ENCODE measurements at regions not wholly inside any gene's neighbourhood (a gene's known extent, or its start where the extent isn't known, plus 50 kb on each side); places are given as distances from the start of the nearest gene placed in this dataset.
A peak's percentile ranks its signal among the peaks of the same experiment; 100 is the strongest.

DNA sequence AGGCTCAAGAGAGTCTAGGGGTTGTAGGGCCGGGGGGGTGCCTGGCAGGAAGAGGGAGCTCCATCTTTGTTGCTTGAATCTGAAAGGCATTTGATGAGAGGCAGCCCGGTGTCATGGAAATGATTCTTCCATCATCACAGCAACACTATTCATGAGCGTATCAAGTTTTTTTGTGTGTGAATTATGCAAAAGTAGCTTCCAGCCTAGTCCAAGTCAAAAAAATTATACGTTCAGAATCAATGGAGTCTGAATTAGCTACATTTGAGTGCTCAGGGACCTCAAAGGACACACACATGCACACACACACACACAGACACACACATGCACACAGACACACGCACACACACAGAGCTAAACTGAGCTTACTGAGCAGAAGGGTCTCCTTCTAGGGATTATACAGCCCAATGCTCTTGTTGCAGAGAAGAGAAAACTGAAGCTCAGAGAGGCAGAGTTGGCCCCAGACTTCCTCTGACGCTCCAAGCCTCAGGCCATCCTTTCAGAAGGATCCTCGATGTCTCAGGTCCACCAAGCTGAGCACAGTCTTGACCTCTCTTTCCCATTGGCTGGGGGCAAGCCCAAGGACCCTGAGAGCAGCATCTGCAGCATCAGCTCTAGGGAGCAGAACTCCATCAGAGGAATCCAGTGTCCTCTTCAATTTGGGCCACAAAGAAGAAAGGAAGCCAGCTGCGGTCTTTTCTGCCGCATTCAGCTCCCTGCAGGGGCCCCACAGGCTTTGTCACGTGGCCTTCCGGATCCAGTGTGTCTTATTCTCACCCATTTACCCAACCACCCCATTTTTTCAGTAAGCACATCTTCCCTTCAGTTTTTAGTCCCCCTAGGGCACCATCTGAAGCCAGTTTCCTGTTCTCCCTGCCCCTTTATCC is 228.0 kb downstream of the UACA start:
- Mint-ChIP-seq H3K4me1 (ENCODE audit: unreplicated experiment) (peaks cover 36% of the 10 kb centered on the region), H3K27ac (no peak overlapping the region), H3K36me3 (no peaks in the 10 kb centered on the region), H3K4me3 (no peak overlapping the region), H3K9me3 (no peaks in the 10 kb centered on the region), H3K27me3 (peaks cover 38% of the 10 kb centered on the region)
- no peak for TF ChIP-seq CTCF (conservative IDR thresholded peaks at IDR 0.05)
- DNase-seq (ENCODE audit: extremely low spot score, unreplicated experiment): peak; percentile 42

- TF ChIP-seq CTCF (conservative IDR thresholded peaks at IDR 0.05): no peak
- no peaks in the 10 kb centered on the region for H3K9me3 Mint-ChIP-seq
- H3K4me1 Mint-ChIP-seq (ENCODE audit: unreplicated experiment): peaks cover 34% of the 10 kb centered on the region
- no peaks in the 10 kb centered on the region for H3K36me3 Mint-ChIP-seq
- peak; percentile 2 for DNase-seq (ENCODE audit: extremely low spot score, unreplicated experiment)
- H3K27ac Mint-ChIP-seq: no peak overlapping the region
- peaks cover 35% of the 10 kb centered on the region for H3K27me3 Mint-ChIP-seq
- H3K4me3 Mint-ChIP-seq: no peak overlapping the region
These were observed 229.2 kb downstream of the UACA start for GRCh38 chr15:70533931-70534742.

DNA sequence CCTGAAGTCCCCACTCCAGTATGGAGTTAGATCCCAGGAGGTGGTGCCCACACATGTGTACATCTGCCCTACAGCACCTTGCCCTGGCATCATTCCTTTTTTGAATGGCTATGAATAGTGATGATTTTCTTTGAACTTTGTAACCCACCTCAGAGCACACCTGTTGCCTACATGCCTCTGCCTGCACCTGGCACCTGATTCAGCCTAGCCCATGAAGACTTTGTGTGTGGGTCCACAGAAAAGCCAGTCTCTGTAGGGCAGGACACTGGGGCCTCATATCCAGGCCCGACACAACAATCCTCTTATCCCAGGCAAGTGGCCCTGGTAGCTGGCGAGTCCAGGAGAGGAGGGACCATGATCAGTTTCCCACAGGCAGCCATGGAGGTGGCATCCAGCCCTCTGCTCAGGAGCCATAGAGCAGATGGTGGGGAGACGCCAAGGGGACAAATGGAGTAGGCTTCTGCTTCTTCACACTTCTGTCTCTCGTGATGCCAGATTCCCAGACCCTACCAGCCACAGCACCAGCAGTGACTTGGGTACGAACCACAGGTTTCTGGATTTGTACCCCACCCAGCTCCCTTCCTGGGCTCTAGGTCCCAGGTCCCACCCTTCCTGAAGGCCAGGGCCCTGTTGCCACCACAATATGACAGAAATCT is 230.7 kb downstream of the UACA start:
- peak; percentile 47 for DNase-seq (ENCODE audit: extremely low spot score, unreplicated experiment)
- Mint-ChIP-seq H3K27ac (no peak overlapping the region), H3K4me1 (ENCODE audit: unreplicated experiment) (peaks cover 41% of the 10 kb centered on the region), H3K36me3 (no peaks in the 10 kb centered on the region), H3K27me3 (peaks cover 29% of the 10 kb centered on the region), H3K9me3 (peaks cover 4% of the 10 kb centered on the region), H3K4me3 (no peak overlapping the region)
- no peak for TF ChIP-seq CTCF (conservative IDR thresholded peaks at IDR 0.05)

DNA sequence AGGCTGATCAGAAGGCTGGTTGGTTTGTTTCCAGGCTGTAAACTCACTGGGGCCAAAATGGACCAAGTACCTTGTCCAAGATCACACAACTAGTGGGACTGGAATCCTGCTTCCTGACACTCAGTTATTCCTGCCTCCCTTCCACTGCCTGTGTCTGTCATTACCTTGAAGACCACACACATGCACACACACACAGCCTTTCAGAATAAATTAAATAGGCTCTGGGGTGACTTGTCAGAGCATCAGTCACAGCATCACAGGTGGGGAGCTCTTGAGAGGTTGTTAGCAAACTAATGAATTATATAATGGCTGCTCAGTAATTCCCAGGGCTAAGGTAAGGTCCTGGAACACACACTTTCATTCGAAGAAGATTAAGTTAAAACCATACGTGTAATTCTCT is 231.8 kb downstream of the UACA start:
- Mint-ChIP-seq H3K9me3 (peaks cover 4% of the 10 kb centered on the region), H3K27ac (no peak overlapping the region), H3K36me3 (no peaks in the 10 kb centered on the region), H3K4me3 (no peak overlapping the region), H3K4me1 (ENCODE audit: unreplicated experiment) (peaks cover 48% of the 10 kb centered on the region), H3K27me3 (peaks cover 25% of the 10 kb centered on the region)
- DNase-seq (ENCODE audit: extremely low spot score, unreplicated experiment): peak; percentile 2
- no peak for TF ChIP-seq CTCF (conservative IDR thresholded peaks at IDR 0.05)

DNA sequence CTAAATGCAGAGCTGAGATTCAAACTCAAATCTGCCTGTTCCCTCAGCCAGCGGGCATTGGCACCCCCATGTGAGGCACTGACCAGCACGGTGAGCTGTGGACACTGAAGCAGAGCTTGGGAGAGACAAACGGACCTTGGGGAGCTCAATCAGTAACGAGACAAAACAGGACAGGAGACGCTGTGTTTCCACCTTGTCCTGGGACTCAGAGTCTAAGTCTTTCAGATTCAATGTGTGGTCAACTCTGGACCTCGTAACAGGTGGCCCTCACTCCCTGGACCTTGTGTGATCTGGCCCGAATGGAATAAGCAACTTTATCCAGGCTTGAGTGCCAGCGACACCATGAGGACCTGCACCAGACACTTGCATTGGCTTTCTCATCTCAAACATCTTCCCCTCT is 232.5 kb downstream of the UACA start:
- no peaks in the 10 kb centered on the region for H3K36me3 Mint-ChIP-seq
- H3K27ac Mint-ChIP-seq: no peak overlapping the region
- peak; percentile 49 for DNase-seq (ENCODE audit: extremely low spot score, unreplicated experiment)
- peaks cover 20% of the 10 kb centered on the region for H3K27me3 Mint-ChIP-seq
- peaks cover 4% of the 10 kb centered on the region for H3K9me3 Mint-ChIP-seq
- TF ChIP-seq CTCF (conservative IDR thresholded peaks at IDR 0.05): no peak
- H3K4me1 Mint-ChIP-seq (ENCODE audit: unreplicated experiment): peaks cover 48% of the 10 kb centered on the region
- H3K4me3 Mint-ChIP-seq: no peak overlapping the region
